Posterior cingulate gyrus (tissue), 11 donors: ENCODE measurements at regions not wholly inside any gene's neighbourhood (a gene's known extent, or its start where the extent isn't known, plus 50 kb on each side); places are given as distances from the start of the nearest gene placed in this dataset.

Experiments used
- DNase-seq, 10 donors: peaks; one replicate each; pipeline versions ENCODE4 v3.0.0 to v3.0.0-alpha.2; 2020 to 2021; ENCODE audit warnings: mixed read lengths in 3 of 10
- intact Hi-C: fragments of 100-400 bp; cut with DNase I; formaldehyde crosslinking; loops from one replicate; pipeline ENCODE4 v1.15.1; 2023

GRCh38 chrY:7467796-7468520 lies 556.4 kb upstream of the AMELY start:
- intact Hi-C loops = no loop called here
- DNase-seq = no peak

DNA sequence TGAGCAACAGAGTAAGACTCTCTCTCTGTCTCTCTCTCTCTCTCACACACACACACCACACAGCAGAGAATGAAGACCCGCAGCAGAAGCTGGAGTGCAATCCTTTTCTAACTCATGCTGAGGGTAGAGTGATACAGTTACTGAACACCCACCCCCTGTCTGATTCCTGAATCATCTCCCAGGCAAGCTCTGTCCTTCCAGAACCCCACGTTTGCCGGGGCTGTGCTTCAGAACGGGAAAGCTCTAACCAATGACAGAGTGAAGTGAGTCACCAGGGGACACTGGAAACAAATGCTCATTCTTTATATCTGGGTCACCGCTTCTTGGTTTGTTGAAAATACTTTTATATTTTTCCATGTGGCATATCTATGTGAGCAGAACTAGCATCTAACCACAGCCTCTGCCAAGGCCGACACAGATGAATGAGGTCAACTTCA lies 553.7 kb upstream of the AMELY start:
- intact Hi-C loops = no loop called here
- peak in 2 of 10 donors; percentile 16 to 25 for DNase-seq

DNA sequence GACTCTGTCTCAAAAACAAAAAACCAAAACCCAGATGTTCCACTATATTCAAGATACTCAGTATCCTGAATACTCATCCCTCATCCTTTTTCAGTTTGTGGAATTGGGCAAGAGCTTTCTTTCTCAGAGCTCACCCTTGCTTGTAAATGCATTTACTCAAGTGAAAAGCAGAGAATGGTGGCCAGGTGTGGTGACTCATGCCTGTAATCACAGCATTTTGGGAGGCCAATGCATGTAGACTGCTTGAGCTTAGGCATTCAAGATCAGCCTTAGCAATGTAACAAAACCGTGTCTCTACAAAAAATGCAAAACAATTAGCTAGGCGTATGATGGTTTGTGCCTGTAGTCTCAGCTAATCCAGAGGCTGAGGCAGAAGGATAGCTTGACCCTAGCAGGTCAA lies 553.2 kb upstream of the AMELY start:
- intact Hi-C loops = no loop called here
- DNase-seq = no peak

GRCh38 chrY:7463711-7464110 lies 552.2 kb upstream of the AMELY start:
- no peak for DNase-seq
- intact Hi-C loops = no loop called here

- intact Hi-C loops = no loop called here
- no peak for DNase-seq
Measured at GRCh38 chrY:7463196-7463595, 551.6 kb upstream of the AMELY start.

- intact Hi-C loops = no loop called here
- no peak for DNase-seq
Measured at GRCh38 chrY:7462657-7463056, 551.1 kb upstream of the AMELY start.

DNA sequence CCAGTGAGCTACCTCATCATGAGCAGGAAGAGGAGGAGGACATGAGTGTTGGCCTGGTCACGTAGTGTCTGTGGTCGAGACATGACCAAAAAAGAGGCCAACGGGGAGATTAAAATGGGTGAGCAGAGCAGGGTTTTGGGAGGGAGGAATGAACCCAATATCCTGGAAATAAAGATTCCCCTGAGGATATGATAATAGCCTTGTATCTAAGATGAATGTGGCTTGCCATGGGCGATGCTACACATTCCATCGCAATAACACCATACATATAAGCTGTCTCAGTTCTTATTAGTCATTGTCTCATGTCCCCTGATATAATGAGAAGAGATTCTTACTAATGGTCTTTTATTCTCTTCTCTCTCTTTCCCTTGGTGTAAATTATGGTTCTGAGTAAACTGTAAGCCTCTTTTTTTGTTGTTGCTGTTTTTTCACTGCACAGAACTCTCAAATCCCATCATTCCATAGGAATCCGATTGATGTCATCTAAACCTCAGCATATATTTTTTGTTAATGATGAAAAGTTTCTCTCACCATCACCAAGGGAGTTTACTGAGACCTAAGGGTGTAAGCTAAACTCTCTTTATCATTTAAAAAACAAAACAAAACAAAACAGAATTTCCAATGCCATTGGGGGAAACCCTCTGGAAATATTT lies 550.4 kb upstream of the AMELY start:
- intact Hi-C loops = no loop called here
- DNase-seq = no peak

DNA sequence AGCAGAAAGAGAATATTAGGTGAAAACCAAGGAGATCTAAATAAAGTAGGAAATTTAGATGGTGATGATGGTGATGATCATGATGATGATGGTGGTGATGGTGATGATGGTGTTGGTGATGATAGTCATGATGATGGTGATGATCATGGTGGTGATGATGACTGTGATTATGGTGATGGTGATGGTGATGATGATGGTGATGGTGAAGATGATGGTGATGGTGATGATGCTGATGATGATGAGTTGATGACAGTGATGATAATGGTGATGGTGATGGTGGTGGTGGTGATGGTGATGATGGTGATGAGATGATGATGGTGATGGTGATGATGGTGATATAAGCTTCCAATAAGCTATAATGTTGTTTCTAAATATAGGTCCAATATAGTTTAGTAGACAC lies 548.2 kb upstream of the AMELY start:
- intact Hi-C loops = no loop called here
- no peak for DNase-seq

- peak in 1 of 10 donors; percentile 2 for DNase-seq
- intact Hi-C loops = no loop called here
Measured at GRCh38 chrY:7458301-7459078, 546.9 kb upstream of the AMELY start.

DNA sequence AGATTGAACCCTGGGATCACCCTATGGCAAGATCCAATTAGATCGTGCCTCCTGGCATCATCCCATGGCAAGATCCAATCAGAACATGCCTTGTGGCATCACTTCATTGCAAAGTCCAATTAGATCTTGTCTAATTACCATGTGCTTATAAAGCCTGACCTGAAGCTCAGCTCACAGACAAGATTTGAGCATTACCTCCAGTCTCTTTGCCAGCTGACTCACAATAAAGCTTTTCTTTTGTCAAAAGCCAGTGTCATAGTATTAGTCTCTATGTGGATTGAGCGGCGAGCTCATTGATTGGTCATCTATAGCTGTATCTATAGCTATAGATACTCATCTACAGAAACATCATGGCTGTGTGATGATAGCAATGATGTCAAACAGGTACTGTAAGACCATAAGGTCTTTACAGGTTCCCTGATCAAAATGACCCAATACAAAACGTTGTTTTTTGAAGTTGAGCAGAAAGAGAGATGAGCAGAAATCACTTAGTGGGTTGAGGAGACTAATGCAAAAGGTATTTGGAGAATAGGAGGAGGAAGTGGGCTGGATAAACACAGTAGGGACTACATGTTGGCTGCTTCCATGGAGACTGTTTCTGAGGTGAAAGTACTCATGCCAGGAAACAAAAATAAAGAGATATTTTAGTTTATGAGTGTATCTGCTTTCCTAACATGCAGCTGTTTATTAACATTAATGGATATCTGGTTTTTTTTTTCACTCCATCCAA lies 545.9 kb upstream of the AMELY start:
- no peak for DNase-seq
- intact Hi-C loops = no loop called here

- intact Hi-C loops = no loop called here
- no peak for DNase-seq
Measured at GRCh38 chrY:7455626-7456025, 544.1 kb upstream of the AMELY start.

DNA sequence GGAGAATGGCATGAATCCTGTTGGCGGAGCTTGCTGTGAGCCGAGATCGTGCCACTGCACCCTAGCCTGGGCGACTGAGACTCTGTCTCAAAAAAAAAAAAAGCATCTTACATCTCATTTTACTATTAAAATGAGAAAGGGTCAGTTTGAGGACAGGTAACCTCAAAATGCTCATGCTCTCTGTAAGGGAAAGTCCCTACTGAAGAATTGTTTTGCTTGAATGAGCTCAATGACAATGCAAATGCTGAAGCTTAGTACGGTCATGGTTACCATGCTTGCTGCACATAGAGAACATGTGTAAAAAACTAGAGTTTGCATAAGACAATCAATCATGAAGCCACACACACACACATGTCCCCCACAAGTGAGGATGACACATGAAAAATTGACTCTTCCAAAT lies 541.8 kb upstream of the AMELY start:
- intact Hi-C loops = no loop called here

GRCh38 chrY:7452246-7452645 lies 540.7 kb upstream of the AMELY start:
- no peak for DNase-seq
- intact Hi-C loops = no loop called here

More for the DNA sequence above, 541.8 kb upstream of the AMELY start:
- DNase-seq = no peak

- no peak for DNase-seq
- intact Hi-C loops = no loop called here
Measured at GRCh38 chrY:7449860-7450259, 538.3 kb upstream of the AMELY start.

DNA sequence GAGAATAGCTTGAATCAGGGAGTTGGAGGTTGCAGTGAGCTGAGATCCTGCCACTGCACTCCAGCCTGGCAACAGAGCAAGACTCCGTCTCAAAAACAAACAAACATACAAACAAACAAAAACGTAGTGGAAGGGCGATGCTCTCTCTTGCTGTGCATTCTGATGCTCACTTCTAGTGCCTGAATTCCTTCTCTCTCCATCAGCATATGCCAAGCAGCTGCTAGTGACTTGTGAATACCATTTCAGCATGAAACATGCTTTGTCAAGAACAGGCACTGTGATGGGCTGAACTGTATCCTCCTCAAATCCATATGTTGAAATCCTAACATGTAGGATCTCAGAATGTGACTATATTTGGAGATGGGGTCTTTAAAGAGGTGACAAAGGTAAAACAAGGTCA lies 537.1 kb upstream of the AMELY start:
- intact Hi-C loops = no loop called here
- DNase-seq = no peak

DNA sequence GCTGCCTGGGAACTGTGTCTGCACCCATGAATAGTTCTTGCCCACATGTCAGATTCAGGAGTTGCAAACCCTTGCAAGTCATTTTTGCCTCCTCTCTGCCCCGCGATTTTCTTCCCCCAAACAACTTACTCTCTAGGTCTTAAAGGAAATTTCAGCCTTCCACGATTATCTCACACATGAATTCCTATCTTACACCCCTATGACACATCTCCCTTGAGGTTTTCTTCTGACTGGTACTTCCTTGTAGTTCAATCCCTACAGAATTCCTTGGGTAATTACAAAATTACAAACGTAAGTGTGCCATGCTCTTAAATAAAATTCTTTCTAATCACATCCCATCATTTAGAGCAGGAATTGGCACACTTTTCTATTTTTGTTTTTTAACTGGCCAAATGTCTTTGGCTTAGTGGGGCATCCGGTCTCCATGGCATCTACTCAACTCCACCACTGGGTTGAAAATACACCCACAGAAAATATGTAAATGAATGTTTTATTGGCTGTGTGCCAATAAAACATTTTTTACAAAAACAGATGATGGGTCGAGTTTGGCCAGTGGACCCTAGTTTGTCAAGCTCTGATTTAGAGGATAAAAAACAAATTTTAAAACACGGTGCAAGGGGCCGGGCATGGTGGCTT lies 536.4 kb upstream of the AMELY start:
- intact Hi-C loops = no loop called here
- DNase-seq = no peak

DNA sequence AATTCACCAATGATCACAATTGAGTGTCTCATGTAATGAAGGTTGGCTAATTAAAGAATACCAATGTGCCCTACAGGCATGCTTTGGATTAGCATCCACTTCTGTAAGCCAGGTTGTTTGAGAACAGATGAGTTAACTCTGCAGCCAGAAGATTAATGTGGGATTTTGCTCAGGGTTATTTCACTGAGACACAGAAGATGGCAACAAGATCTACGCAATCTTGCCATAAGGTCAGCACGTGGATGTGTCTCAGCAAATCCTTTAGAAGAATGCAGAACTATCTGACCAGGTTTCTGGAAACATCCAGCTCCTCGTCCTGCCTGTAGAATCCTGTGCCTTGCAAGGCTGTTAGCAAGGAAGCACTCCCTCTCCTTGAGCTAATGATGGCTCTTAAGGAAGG lies 532.6 kb upstream of the AMELY start:
- no peak for DNase-seq
- intact Hi-C loops = no loop called here

DNA sequence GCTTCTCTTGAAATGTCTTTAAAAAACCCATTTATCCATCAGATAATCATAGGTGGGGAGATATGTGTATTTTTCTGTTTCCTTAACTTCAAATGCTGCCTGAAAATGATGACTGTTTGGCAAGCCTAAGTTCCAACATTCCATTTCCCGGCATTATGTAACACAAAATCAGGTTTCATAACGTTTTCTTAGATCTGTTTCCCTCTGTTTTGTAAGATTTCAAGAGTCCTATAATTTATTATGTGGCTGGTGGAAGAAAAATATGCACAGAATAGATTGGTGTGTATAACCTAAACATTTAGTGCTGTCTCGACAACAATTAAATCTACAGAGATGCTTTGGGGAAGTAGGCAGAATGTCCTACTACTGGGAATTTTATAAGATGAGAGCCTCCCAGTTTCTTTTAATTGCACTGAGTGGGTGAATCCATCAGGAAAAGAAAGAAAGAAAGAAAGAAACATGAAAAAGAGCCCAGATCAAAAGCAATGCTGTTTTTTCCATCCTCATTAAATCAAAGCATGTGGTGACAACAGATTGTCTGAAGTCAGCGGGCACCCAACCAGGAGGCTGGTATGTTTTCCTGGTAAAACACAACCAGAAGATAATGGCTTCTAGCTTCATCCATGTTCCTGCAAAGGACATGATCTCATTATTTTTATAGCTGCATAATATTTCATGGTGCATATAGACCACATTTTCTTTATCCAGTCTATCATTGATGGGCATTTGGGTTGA lies 529.4 kb upstream of the AMELY start:
- DNase-seq = no peak
- intact Hi-C loops = no loop called here

DNA sequence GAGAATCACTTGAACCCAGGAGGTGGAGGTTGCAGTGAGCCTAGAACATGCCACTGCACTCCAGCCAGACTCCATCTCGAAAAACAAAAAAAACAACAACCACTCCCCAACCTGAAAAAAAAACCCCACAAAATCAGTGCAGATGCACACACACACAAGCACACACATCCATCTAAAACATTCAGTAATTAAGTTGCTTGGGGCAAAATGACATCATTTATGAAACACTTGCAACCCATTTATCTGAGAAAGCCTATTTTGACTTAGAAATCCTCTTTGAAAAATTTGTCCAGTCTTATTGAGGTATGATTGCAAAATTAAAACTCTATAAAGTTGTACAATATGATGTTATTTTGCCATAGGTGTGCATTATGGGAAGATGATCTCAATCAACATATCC lies 525.5 kb upstream of the AMELY start:
- no peak for DNase-seq
- intact Hi-C loops = no loop called here
